Astrocyte of the cerebellum (primary cell): ENCODE measurements at regions not wholly inside any gene's neighbourhood (a gene's known extent, or its start where the extent isn't known, plus 50 kb on each side); places are given as distances from the start of the nearest gene placed in this dataset.

Experiments
- DNase-seq: peaks from one replicate; pipeline ENCODE4 v3.0.0-alpha.2; 2011; ENCODE audit warnings: low read depth
- H3K4me3 ChIP-seq: 2 replicates; pipeline ENCODE4 v1.5.1; 2011; ENCODE audit warnings: mild to moderate bottlenecking, low read depth, low read length, moderate library complexity
- CTCF ChIP-seq: IDR thresholded peaks from 2 replicates; pipeline ENCODE4 v1.5.1; 2012; ENCODE audit warnings: low read length, low read depth, moderate library complexity, mild to moderate bottlenecking; ENCODE audit errors: missing control alignments
- in situ Hi-C: cut with HindIII; loops from 2 replicates; pipeline ENCODE4 v1.10.0; 2017; ENCODE audit warnings: low sequenced_read_pairs

GRCh38 chr3:18813300-18813699, 335.0 kb upstream of the KCNH8 start:
- TF ChIP-seq CTCF = no peak
- DNase-seq = no peak
- in situ Hi-C loops = no loop called here
- H3K4me3 ChIP-seq = no peak overlapping the region

GRCh38 chr3:18812316-18812715, 336.0 kb upstream of the KCNH8 start:
- no peak for TF ChIP-seq CTCF
- in situ Hi-C loops = no loop called here
- DNase-seq = peak; percentile 66
- no peak overlapping the region for H3K4me3 ChIP-seq

- no peak for TF ChIP-seq CTCF
- in situ Hi-C loops = no loop called here
- no peak overlapping the region for H3K4me3 ChIP-seq
- DNase-seq = no peak
These were observed 338.0 kb upstream of the KCNH8 start for GRCh38 chr3:18810306-18810661.

- in situ Hi-C loops = no loop called here
- DNase-seq = no peak
- TF ChIP-seq CTCF = no peak
- no peak overlapping the region for H3K4me3 ChIP-seq
These were observed 338.5 kb upstream of the KCNH8 start for GRCh38 chr3:18809640-18810305.

GRCh38 chr3:18808429-18808828, 339.9 kb upstream of the KCNH8 start:
- no peak for DNase-seq
- in situ Hi-C loops = no loop called here
- no peak for TF ChIP-seq CTCF
- H3K4me3 ChIP-seq = no peak overlapping the region

GRCh38 chr3:18807593-18807992, 340.7 kb upstream of the KCNH8 start:
- in situ Hi-C loops = no loop called here

More at GRCh38 chr3:18807593-18807992, 340.7 kb upstream of the KCNH8 start:
- no peak for TF ChIP-seq CTCF
- no peak for DNase-seq
- no peak overlapping the region for H3K4me3 ChIP-seq
